CD4-positive, CD25-positive, alpha-beta regulatory T cell (primary cell): ENCODE measurements at regions not wholly inside any gene's neighbourhood (a gene's known extent, or its start where the extent isn't known, plus 50 kb on each side); places are given as distances from the start of the nearest gene placed in this dataset.

Source experiments
- ATAC-seq, 2 donors: fragments of 150-1000 bp; cut with Tn5 transposase; one replicate each; pipeline ENCODE4 v1.10.0; 2021; ENCODE audit warnings: low read depth in 2 of 2, moderate number of reproducible peaks in 2 of 2, moderate library complexity in 1 of 2
- DNase-seq, 3 donors: peaks; one replicate each; pipeline versions ENCODE4 v3.0.0 to v3.0.0-alpha.2; 2012 to 2022; ENCODE audit warnings: mixed read lengths in 1 of 3
- H3K27ac ChIP-seq: one replicate; pipeline ENCODE4 v1.7.0; 2013; ENCODE audit warnings: mild to moderate bottlenecking, low read length; ENCODE audit not compliant: insufficient read depth, poor library complexity, severe bottlenecking
- H3K27me3 ChIP-seq: one replicate; pipeline ENCODE4 v1.7.0; 2013; ENCODE audit warnings: low read length; ENCODE audit not compliant: control insufficient read depth, insufficient read depth
- H3K36me3 ChIP-seq: one replicate; pipeline ENCODE4 v1.7.0; 2013; ENCODE audit warnings: mild to moderate bottlenecking, low read length, moderate library complexity; ENCODE audit not compliant: control insufficient read depth, insufficient read depth
- H3K4me1 ChIP-seq: 2 replicates; pipeline ENCODE4 v1.7.0; 2013; ENCODE audit warnings: mild to moderate bottlenecking, low read length; ENCODE audit not compliant: insufficient read depth, control insufficient read depth, poor library complexity, severe bottlenecking
- H3K4me3 ChIP-seq: one replicate; pipeline ENCODE4 v1.7.0; 2013; ENCODE audit warnings: low read depth, mild to moderate bottlenecking, low read length, moderate library complexity
- H3K9me3 ChIP-seq, 2 experiments: 1 replicate in 1 of 2; 2 replicates in 1 of 2; pipeline ENCODE4 v1.7.0; 2013; ENCODE audit warnings: low read length in 2 of 2, mild to moderate bottlenecking in 1 of 2, moderate library complexity in 1 of 2; ENCODE audit not compliant: control insufficient read depth in 2 of 2
- H3K27ac Mint-ChIP-seq, 3 donors: one replicate each; pipeline ENCODE4 v1.8.0; 2020 to 2022; ENCODE audit warnings: mild to moderate bottlenecking in 3 of 3, mixed read lengths in 3 of 3, moderate library complexity in 2 of 3
- H3K27me3 Mint-ChIP-seq: one replicate; pipeline ENCODE4 v1.8.0; 2022; ENCODE audit warnings: mild to moderate bottlenecking, mixed read lengths
- H3K36me3 Mint-ChIP-seq: one replicate; pipeline ENCODE4 v1.8.0; 2020; ENCODE audit warnings: mixed read lengths
- H3K4me1 Mint-ChIP-seq, 4 donors: one replicate each; pipeline ENCODE4 v1.8.0; 2020 to 2022; ENCODE audit warnings: mixed read lengths in 4 of 4, mild to moderate bottlenecking in 1 of 4
- H3K4me3 Mint-ChIP-seq, 4 donors: one replicate each; pipeline ENCODE4 v1.8.0; 2020 to 2022; ENCODE audit warnings: mild to moderate bottlenecking in 4 of 4, mixed read lengths in 4 of 4, moderate library complexity in 3 of 4
- H3K9me3 Mint-ChIP-seq, 7 donors: one replicate each; pipeline ENCODE4 v1.8.0; 2020 to 2022; ENCODE audit warnings: mixed read lengths in 7 of 7, mild to moderate bottlenecking in 3 of 7, moderate library complexity in 2 of 7

DNA sequence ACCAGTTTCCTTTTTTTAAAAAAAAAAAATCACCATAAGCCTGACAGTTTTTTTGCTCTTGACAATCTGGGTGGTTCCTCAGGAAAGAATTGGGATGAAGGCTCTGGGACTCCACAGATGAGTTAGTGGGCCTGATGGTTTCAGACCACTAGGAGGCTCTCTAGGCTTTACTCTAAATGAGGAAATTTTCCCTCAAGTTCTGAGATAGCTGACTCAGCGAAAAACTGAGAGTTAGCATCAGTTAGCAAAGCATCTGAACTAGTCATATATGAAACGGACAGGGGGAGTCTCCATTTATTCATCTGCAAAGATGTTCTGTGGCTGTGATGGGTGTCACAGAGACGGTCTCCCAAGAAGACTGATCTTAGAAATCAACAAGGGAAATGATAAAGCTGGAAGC is 314.3 kb upstream of the OR4E1 start:
- Mint-ChIP-seq H3K36me3 (no peaks in the 10 kb centered on the region), H3K27ac (no peak overlapping the region), H3K4me1 (peaks cover 0 to 17% (median 11%) of the 10 kb centered on the region in 4 donors), H3K9me3 (peaks cover 0 to 2% (median 0%) of the 10 kb centered on the region in 7 donors), H3K4me3 (peak overlapping the region in 2 of 4 donors; percentile 21 to 71), H3K27me3 (peaks cover 8% of the 10 kb centered on the region)
- no peak for ATAC-seq
- no peaks in the 10 kb centered on the region for H3K36me3 ChIP-seq
- H3K4me3 ChIP-seq, result peak overlapping the region; percentile 44
- H3K4me1 ChIP-seq, result no peaks in the 10 kb centered on the region
- H3K27ac ChIP-seq, result peak overlapping the region; percentile 14
- DNase-seq, result peak in 1 of 3 donors; percentile 58
- H3K9me3 ChIP-seq, result no peaks in the 10 kb centered on the region
- H3K27me3 ChIP-seq, result no peaks in the 10 kb centered on the region

DNA sequence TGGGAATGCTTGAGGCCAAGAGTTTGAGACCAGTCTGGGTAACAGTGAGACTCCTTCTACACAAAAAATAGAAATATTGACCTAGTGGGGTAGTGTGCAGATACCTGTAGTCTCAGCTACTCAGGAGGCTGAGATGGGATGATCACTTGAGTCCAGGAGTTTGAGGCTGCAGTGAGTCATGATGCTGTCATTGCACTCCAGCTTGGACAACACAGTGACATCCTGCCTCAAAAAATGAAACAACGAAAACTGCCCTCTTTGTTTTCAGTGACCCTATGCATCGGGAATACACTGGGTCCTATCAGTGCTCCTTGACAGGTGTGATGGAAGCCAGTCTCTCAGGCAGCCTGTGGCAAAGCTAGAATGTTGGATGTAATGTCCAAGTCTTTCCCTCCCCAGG is 311.5 kb upstream of the OR4E1 start:
- no peaks in the 10 kb centered on the region for H3K9me3 ChIP-seq
- no peak overlapping the region for H3K27ac ChIP-seq
- no peaks in the 10 kb centered on the region for H3K36me3 Mint-ChIP-seq
- H3K4me1 ChIP-seq, result no peaks in the 10 kb centered on the region
- H3K9me3 Mint-ChIP-seq, result peaks cover 0 to 2% (median 0%) of the 10 kb centered on the region in 7 donors
- H3K27me3 Mint-ChIP-seq, result peaks cover 19% of the 10 kb centered on the region
- H3K4me3 Mint-ChIP-seq, result no peak overlapping the region
- ATAC-seq (no peak), DNase-seq (no peak)
- H3K27ac Mint-ChIP-seq, result no peak overlapping the region
- no peaks in the 10 kb centered on the region for H3K27me3 ChIP-seq
- no peak overlapping the region for H3K4me3 ChIP-seq
- peaks cover 0 to 21% (median 14%) of the 10 kb centered on the region in 4 donors for H3K4me1 Mint-ChIP-seq
- no peaks in the 10 kb centered on the region for H3K36me3 ChIP-seq

GRCh38 chr14:21978999-21979314 is 305.3 kb upstream of the OR4E1 start:
- H3K9me3 ChIP-seq, result no peaks in the 10 kb centered on the region
- H3K4me1 Mint-ChIP-seq, result peaks cover 3 to 25% (median 9%) of the 10 kb centered on the region in 4 donors
- DNase-seq, result peak in 1 of 3 donors; percentile 40
- ATAC-seq, result peak; percentile 46 to 61
- H3K4me3 ChIP-seq, result peak overlapping the region; percentile 71
- H3K27ac ChIP-seq, result peak overlapping the region; percentile 14
- no peaks in the 10 kb centered on the region for H3K36me3 ChIP-seq
- H3K27ac Mint-ChIP-seq, result peak overlapping the region in 1 of 3 donors; percentile 71
- H3K36me3 Mint-ChIP-seq, result no peaks in the 10 kb centered on the region
- H3K9me3 Mint-ChIP-seq, result peaks cover 0 to 2% (median 0%) of the 10 kb centered on the region in 7 donors
- H3K4me3 Mint-ChIP-seq, result peak overlapping the region; percentile 74 to 91 (median 85)
- no peaks in the 10 kb centered on the region for H3K27me3 ChIP-seq
- H3K4me1 ChIP-seq, result no peaks in the 10 kb centered on the region
- peaks cover 25% of the 10 kb centered on the region for H3K27me3 Mint-ChIP-seq

DNA sequence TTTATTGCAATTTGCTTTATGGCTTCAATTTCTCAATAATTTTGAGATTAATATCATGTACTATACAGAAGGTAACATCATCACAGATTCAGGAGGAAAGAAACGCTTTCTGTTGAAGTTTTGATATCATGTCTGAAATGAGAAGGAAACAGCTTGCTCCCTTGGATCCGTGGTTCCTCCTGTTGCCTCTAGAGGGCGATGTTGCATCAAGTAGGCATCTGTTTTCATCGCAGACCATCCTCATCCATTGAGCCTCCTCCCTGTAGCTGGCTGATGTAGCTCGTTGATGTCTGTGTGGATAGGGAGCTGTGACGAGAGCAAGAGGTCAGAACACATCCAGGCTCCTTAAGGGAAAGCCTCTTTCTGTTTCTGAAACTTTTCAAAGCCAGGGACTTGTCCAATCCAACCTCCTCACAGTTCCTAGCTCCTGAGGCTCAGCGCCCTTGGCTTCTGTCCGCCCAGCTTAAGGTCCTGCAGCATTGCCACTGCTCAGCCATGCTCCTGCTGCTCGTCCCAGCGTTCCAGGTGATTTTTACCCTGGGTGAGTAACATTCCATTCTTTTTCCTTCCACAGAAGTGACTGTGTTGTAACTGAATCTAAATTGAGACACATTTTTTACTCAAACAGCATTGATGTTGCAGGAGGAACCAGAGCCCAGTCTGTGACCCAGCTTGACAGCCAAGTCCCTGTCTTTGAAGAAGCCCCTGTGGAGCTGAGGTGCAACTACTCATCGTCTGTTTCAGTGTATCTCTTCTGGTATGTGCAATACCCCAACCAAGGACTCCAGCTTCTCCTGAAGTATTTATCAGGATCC is 304.8 kb upstream of the OR4E1 start:
- Mint-ChIP-seq H3K4me3 (peak overlapping the region; percentile 74 to 91 (median 85)), H3K4me1 (peaks cover 3 to 25% (median 9%) of the 10 kb centered on the region in 4 donors), H3K27ac (peak overlapping the region; percentile 5 to 71 (median 13)), H3K9me3 (peaks cover 0 to 2% (median 0%) of the 10 kb centered on the region in 7 donors), H3K36me3 (no peaks in the 10 kb centered on the region), H3K27me3 (peaks cover 25% of the 10 kb centered on the region)
- DNase-seq (peak; percentile 39 to 75 (median 68)), ATAC-seq (peak; percentile 70 to 76)
- Histone ChIP-seq H3K4me1 (no peaks in the 10 kb centered on the region), H3K27ac (peak overlapping the region; percentile 14), H3K36me3 (no peaks in the 10 kb centered on the region), H3K27me3 (no peaks in the 10 kb centered on the region), H3K4me3 (peak overlapping the region; percentile 71), H3K9me3 (no peaks in the 10 kb centered on the region)

DNA sequence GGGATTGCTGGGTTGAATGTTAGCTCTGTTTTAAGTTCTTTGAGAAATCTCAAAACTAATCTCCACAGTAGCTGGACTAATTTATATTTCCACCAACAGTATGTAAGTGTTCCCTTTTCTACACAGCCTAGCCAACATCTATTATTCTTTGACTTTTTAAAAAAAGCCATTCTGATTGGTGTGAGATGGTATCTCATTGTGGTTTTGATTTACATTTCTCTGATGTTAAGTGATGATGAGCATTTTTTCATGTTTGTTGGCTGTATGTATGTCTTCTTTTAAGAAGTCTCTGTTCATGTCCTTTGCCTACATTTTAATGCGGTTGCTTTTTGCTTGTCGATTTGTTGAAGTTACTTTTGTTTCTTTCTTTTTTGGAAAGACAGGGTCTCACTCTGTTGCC is 301.1 kb upstream of the OR4E1 start:
- ATAC-seq, result peak in 1 of 2 donors; percentile 36
- H3K4me3 Mint-ChIP-seq, result peak overlapping the region; percentile 85 to 89 (median 86)
- peak overlapping the region; percentile 5 for H3K27ac ChIP-seq

GRCh38 chr14:21965042-21965441 is 291.4 kb upstream of the OR4E1 start:
- Mint-ChIP-seq H3K4me1 (peaks cover 5 to 17% (median 6%) of the 10 kb centered on the region in 4 donors), H3K27me3 (peaks cover 8% of the 10 kb centered on the region), H3K9me3 (peaks cover 0 to 4% (median 0%) of the 10 kb centered on the region in 7 donors), H3K4me3 (peak overlapping the region in 3 of 4 donors; percentile 37 to 80 (median 68)), H3K36me3 (no peaks in the 10 kb centered on the region), H3K27ac (peak overlapping the region; percentile 48 to 86 (median 60))
- Histone ChIP-seq H3K36me3 (no peaks in the 10 kb centered on the region), H3K4me3 (peak overlapping the region; percentile 34), H3K27ac (no peak overlapping the region), H3K4me1 (no peaks in the 10 kb centered on the region), H3K9me3 (no peaks in the 10 kb centered on the region), H3K27me3 (peaks cover 6% of the 10 kb centered on the region)
- DNase-seq (peak; percentile 35 to 78 (median 48)), ATAC-seq (peak; percentile 88 to 89)

More for the DNA sequence above, 301.1 kb upstream of the OR4E1 start:
- peak in 2 of 3 donors; percentile 51 to 52 for DNase-seq
- H3K27me3 Mint-ChIP-seq, result peaks cover 22% of the 10 kb centered on the region
- peak overlapping the region in 2 of 3 donors; percentile 64 to 84 for H3K27ac Mint-ChIP-seq
- H3K4me3 ChIP-seq, result peak overlapping the region; percentile 37
- H3K4me1 ChIP-seq, result no peaks in the 10 kb centered on the region
- no peaks in the 10 kb centered on the region for H3K36me3 Mint-ChIP-seq
- no peaks in the 10 kb centered on the region for H3K36me3 ChIP-seq
- H3K4me1 Mint-ChIP-seq, result peaks cover 3 to 23% (median 9%) of the 10 kb centered on the region in 4 donors
- H3K27me3 ChIP-seq, result no peaks in the 10 kb centered on the region
- no peaks in the 10 kb centered on the region for H3K9me3 ChIP-seq
- peaks cover 0 to 7% (median 0%) of the 10 kb centered on the region in 7 donors for H3K9me3 Mint-ChIP-seq

GRCh38 chr14:21964180-21964579 is 290.6 kb upstream of the OR4E1 start:
- DNase-seq, result no peak
- no peaks in the 10 kb centered on the region for H3K36me3 Mint-ChIP-seq

More at GRCh38 chr14:21964180-21964579, 290.6 kb upstream of the OR4E1 start:
- Mint-ChIP-seq H3K4me3 (peak overlapping the region in 1 of 4 donors; percentile 53), H3K9me3 (peaks cover 0 to 2% (median 0%) of the 10 kb centered on the region in 7 donors), H3K27me3 (peaks cover 13% of the 10 kb centered on the region), H3K4me1 (peaks cover 3 to 15% (median 6%) of the 10 kb centered on the region in 4 donors), H3K27ac (peak overlapping the region in 1 of 3 donors; percentile 7)
- Histone ChIP-seq H3K36me3 (no peaks in the 10 kb centered on the region), H3K4me1 (no peaks in the 10 kb centered on the region), H3K27me3 (peaks cover 6% of the 10 kb centered on the region), H3K27ac (no peak overlapping the region), H3K4me3 (no peak overlapping the region), H3K9me3 (no peaks in the 10 kb centered on the region)
- no peak for ATAC-seq
